ENCODE measurements at regions not wholly inside any gene's neighbourhood (a gene's known extent, or its start where the extent isn't known, plus 50 kb on each side); places are given as distances from the start of the nearest gene placed in this dataset.

DNA sequence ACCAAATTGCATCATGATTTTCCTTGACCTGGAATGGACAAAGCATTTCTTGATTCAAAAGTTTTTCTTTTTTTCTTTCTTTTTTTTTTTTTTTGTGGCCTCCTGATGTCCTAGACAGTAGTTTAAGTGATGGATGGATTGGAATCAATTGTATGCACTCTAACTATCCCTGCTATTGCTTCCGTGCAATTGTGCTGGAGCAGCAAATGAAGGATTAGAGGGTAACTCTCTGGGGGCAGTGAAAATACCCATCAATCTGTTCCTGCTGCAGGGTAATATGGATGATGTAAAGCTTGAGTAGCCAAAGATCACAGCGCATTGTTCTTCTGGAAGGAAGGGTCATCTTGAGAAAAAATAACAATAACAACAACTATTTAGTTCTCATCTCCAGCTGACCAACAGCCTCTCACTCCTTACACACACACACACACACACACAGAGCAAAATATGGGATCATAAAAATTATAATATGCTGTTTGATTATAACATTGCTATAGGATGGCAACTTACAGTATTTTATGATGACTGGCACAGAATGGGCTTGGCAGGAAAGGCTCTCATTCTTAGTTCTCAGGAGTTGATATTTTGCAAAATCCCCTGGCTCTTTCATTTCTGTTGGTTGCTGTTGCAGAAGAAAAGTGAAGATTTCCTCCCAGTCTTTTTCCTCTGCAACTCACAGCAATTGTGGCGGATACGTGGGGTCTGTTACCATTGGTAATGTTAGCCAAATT is 160.9 kb upstream of the DMAC1 start:
- no peak for DNase-seq (ENCODE audit: low read depth in 1 of 2, low spot score in 1 of 2)

- DNase-seq (ENCODE audit: low read depth in 1 of 2, low spot score in 1 of 2) = no peak
Observed at GRCh38 chr9:7957803-7958202, 158.2 kb upstream of the DMAC1 start.

DNA sequence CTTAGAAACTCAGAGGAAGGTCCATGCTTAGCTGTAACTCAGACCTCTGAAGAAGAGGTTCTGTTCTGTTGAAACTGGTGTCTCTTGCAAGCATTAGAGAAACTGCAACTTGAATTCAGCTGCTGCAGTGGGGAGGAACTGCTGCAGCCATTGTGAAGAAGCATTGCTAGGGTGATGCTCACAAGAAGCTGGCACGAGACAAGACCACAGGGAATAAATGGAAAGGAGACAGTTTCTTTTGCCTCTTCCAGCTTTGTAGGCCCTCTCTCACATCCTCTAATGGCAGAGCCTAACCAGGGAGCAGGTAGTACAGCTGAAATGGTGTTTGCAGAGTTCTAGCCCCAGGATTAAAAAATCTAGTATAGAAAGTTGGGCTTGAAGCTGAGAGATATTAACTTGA is 148.0 kb upstream of the DMAC1 start:
- no peak for DNase-seq (ENCODE audit: low read depth in 1 of 2, low spot score in 1 of 2)

DNA sequence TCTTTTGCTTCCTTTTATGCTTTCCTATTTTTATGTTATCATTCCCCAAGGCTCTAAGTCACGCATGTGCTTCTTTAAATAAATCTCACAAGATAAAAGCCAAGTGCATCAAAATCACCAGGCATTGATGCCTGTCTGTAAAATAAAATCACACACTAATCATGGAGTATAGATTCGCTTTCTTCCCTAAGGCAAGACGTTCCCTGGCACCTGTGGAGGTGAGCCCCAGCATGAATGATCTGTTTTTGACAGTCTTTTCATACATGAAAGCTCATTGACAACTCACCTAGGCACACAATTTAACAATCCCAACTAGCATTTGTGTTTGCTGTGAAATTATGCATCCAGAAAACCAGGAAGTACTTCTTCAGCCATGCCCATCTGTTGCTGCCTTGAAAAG is 146.9 kb upstream of the DMAC1 start:
- no peak for DNase-seq (ENCODE audit: low read depth in 1 of 2, low spot score in 1 of 2)

DNA sequence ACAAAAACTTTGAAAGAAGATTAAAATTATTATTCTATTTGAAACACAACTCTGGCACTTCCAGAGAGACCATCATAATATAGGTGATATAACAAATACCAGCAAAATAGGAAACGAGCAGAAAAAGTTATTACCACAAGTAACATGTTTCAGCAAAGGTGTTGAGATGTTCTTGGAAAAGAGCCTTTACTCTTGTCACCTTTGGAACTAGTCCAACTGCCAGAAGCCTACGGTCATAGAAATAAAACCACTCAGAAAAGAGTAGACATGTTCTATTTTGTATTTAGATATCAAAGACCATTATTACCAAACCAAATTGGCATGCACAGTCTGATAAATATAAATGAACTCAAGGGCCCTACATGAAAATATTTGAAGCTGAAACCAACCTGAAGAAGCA is 145.0 kb upstream of the DMAC1 start:
- DNase-seq (ENCODE audit: low read depth in 1 of 2, low spot score in 1 of 2) = no peak

DNA sequence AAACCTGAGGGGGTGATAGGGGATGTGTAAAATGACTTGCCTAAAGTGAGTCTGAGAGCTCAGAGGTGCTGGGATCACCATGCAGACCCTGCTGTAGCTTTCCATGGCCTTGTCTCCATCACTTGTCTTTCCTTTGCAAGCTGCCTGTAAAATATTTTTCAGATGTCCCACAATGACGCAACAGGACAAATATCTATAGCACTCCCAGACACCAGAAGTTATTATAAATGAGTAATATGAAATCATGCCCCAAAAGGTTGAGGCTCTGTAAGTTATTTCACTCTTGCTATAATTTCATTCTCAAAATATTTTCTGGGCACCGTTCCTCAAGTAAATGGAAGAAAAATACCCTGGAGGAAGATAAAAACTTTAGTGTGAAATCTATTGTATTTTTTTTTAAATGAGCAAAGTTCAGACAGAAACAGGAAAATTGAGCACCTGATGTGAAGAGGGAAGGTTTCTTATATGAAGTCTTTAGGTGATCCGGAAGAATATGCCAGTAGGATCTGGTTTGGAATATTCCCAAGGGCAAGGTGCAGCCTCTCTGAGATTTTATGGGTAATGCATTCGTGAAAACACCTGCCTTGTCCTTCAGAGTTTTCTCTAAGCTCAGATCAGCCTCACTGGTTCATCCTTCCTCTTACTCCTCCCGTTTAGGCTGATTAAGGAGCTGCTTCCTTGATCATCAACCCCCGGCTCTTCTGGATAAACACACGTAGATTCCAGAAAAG is 138.3 kb upstream of the DMAC1 start:
- DNase-seq (ENCODE audit: low read depth in 1 of 2, low spot score in 1 of 2) = no peak

DNA sequence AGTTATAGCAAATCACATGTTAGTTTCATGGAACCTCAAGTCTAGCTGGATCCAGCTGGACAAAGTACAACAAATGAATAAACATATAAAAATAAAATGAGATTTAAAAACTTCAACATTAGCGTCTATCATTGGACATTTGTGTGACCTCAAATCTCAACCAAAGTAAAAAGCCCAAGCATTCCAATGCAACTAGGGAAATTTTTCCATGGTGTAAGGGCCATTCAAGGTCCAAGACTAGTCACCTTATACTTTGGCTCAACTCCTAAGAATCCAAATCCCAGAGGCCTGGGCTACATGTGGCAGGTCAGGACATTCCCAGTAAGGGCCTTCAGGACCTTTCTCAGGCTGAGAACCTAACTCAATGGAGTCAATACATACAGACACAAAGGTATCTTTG is 137.4 kb upstream of the DMAC1 start:
- DNase-seq (ENCODE audit: low read depth in 1 of 2, low spot score in 1 of 2) = no peak

GRCh38 chr9:7936163-7936562 is 136.6 kb upstream of the DMAC1 start:
- DNase-seq (ENCODE audit: low read depth in 1 of 2, low spot score in 1 of 2) = no peak

- DNase-seq (ENCODE audit: low read depth in 1 of 2, low spot score in 1 of 2) = peak in 1 of 2 donors; percentile 1
Observed at GRCh38 chr9:7935681-7936080, 136.1 kb upstream of the DMAC1 start.

- no peak for DNase-seq (ENCODE audit: low read depth in 1 of 2, low spot score in 1 of 2)
Observed at GRCh38 chr9:7932767-7933166, 133.2 kb upstream of the DMAC1 start.

GRCh38 chr9:7930613-7931012 is 131.0 kb upstream of the DMAC1 start:
- no peak for DNase-seq (ENCODE audit: low read depth in 1 of 2, low spot score in 1 of 2)

- no peak for DNase-seq (ENCODE audit: low read depth in 1 of 2, low spot score in 1 of 2)
Observed at GRCh38 chr9:7921545-7922197, 122.1 kb upstream of the DMAC1 start.

DNA sequence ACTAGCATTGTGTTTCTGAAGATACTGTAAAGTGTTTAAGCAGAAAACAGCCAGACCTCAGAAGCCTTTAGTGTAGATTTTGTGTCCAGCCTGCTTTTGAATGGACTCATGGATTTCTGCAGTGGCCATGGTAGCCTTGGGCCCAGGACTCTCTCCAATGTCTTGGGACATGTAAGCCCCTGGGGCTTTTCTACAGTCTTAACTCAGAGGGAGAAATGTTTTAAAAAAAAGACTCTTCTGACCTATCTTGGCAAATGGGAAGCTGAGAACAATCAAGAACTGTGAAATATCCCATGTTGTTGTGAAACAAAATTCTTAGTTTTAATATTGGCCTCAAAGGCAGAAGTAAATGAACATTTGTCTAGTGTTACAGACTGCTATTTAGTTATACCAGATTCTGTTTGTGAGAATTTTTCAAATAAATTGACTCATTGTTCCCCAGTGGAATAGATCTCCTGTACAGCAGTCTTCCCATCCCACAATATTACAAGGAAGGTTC is 112.5 kb upstream of the DMAC1 start:
- DNase-seq (ENCODE audit: low read depth in 1 of 2, low spot score in 1 of 2) = no peak

- no peak for DNase-seq (ENCODE audit: low read depth in 1 of 2, low spot score in 1 of 2)
Observed at GRCh38 chr9:7910426-7911020, 110.9 kb upstream of the DMAC1 start.

- no peak for DNase-seq (ENCODE audit: low read depth in 1 of 2, low spot score in 1 of 2)
Observed at GRCh38 chr9:7909537-7909936, 110.0 kb upstream of the DMAC1 start.

DNA sequence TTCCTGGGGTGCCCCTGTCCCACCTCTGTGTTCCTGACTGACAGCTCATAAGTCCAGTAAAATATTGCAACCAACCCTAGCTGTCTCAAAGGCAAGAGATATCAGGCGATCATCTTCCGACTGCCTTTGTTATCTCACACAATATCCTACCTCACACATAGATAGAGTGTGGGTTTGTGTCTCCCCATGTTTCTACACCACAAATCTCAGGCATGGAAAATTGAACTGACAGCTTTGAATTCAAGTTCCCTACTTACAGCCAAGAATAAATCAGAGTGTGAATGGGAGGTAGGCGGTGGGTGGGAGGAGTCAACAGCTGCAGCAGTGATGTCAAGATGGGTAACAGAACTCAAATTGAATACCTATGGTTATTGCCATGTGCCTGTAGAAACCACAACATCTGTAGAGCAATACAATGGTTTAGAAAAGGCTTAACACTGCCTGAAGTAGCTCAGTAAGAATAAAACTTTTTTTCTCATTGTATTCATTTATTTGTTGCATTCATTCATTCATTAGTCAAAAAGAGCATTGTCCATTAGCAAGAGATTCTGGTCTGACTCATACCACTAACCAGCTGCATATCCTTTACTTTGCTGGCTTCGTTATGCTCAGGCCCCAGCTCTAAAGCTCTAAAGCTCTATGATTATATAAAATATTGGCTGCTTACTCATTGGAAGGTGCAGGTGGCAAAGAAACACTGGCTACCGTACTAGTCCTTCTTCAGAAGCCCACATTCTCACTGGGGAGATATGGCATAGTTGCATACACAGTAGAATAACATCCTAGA is 108.2 kb upstream of the DMAC1 start:
- no peak for DNase-seq (ENCODE audit: low read depth in 1 of 2, low spot score in 1 of 2)

DNA sequence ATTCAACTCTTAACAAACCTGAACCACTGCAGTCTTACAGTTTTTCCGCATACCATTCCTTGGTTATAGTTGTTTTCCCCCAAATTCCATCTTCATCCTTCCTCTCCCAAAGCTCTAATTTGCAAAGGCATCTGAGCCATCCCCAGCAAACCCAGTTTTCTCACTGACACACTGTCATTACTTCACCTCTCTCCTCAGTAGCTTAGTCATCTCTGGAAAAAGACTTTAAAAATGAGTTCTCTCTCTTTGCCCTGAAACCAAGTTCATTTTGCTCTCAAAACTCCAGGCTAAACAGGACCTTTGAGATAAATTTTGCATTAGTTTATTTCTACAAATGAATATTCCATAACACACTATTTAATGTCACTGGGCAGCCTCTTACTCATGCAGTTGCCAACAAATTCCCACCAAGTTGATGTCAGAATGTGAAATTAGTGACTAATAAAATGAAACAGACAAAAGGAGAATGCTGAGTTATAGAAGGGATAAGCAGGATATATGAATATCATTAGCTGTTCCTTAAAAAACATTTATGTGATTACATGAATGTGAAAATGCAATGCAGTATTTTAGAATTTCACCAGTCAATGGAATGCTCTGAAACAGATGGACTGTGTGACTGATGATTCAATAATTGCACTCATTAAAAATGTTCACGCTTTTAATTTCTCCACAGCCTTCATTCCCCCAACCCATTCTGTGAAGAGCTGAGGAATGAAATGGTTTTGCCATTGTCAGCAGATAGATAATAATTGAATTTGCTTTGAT is 107.4 kb upstream of the DMAC1 start:
- DNase-seq (ENCODE audit: low read depth in 1 of 2, low spot score in 1 of 2) = no peak

DNA sequence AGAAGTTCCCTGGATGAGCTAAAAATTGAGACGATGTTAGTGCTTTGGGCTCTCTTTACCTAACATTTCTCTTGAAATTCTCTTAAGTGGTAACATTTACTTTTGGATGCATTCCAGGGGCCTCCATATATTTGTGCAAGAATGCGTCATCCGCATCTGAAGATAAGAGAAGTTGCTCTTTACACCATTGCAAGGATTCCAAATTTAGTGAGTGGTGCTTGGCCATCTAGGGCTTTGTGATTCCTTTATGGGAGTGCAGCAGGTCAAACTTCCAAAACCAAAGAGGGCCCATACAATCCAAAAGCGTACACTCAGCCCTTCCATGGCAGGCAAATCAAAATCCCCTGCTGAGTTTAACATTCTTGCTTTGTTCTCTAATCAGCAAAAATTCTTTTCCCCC is 102.0 kb upstream of the DMAC1 start:
- DNase-seq (ENCODE audit: low read depth in 1 of 2, low spot score in 1 of 2) = no peak

DNA sequence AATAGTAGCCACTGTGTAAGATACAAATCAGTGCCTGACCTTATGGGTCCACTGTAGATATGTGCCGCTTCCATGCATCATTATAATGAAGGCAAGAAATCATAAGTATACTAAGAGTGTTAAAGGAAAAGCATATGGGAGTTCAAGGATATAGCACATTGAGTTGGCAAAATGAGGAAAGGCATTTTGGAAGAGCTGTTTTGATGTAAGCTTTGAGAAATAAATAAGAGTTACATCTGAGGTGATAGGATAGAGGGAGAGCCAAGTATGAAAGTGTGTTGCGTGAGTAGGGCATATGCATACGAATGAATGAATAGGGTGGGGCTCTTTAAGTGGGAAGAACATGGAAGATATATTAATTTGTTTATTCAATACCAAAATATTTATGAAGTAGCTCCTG is 101.0 kb upstream of the DMAC1 start:
- no peak for DNase-seq (ENCODE audit: low read depth in 1 of 2, low spot score in 1 of 2)

- no peak for DNase-seq (ENCODE audit: low read depth in 1 of 2, low spot score in 1 of 2)
Observed at GRCh38 chr9:7899753-7900152, 100.2 kb upstream of the DMAC1 start.

Measured in activated CD4-positive, alpha-beta T cell treated with anti-CD3 and anti-CD28 coated beads, Interleukin-2, amount 50 U/mL, for 24 hours (primary cell).